ENCODE measurements at regions not wholly inside any gene's neighbourhood (a gene's known extent, or its start where the extent isn't known, plus 50 kb on each side); places are given as distances from the start of the nearest gene placed in this dataset.
"Not testable (repeated sequence)": the region's sequence is repeated elsewhere in the genome, so short reads cannot be mapped to it uniquely, and the experiment has no call there.

DNA sequence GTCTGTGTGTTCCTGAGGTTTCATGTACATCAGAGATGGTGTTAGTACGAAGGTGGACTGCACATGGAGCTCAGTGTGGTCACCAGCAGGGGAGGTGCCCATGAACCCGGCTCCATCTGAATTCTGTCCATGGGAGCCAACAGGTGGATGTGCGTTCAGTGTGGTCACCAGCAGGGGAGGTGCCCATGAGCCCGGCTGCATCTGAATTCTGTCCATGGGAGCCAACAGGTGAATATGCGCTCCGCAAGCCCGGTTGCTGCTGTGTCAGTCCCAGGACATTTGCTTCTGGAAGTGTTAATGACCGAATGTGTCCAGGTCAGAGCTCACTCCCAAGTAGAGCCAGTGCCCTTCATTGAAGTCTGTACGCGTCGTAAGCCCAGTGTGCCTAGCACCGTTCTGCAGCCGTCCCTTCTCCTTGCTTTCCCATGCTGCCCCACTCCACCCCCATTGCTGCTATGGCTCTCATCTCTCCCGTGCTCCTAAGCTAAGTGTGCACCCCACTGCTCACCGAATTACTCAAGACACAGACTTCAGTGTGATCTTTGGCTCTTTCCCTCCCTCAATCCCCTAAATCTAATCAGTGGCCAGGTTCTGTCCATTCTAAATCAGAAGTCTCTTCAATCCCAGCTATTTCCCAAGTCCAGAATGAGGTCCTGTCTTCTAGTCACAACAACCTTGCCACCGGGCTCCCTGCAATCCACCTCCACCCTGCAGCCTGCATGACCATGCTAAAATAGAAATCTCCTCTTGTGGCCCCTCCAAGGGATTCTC lies 352.4 kb downstream of the TCERG1L start:
- DNase-seq: no peak

GRCh38 chr10:130959752-130960195 lies 351.7 kb downstream of the TCERG1L start:
- no peak for DNase-seq

- no peak for DNase-seq
Measured at GRCh38 chr10:130960531-130960930, 351.0 kb downstream of the TCERG1L start.

DNA sequence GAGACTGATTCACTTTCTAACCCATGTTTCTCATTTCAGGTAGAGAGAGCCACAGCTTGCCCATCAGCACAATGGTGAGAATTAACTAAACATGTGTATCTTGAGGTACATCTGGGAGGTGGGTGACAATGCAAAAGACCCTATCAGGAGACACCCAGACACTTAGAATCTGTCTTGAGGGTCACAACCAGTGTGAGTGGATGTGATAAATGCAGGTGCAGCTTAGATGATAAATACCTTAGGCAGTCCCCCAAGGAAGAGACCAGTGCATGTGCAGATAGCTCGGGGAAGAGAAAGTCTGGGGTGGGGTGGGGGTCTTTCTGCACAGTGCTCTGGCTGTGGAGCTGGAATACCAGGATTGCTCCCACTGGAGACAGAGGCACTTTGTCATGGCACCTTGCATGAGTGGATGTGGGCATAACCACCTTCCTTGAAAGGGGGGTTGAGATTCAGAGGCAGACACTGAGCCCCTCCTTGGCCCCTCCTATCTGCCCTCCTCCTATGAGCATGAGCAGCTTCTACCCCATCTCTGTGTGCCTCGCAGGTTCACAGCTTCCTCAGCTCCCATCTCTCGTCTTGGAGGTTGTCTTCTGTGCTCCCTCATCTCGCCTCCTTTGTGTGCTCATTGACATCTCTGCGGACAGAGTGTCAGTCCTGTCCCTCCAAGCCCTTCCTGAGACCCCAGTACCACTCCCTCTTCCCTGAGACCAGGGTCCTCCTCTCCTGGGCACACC lies 349.8 kb downstream of the TCERG1L start:
- DNase-seq: no peak

DNA sequence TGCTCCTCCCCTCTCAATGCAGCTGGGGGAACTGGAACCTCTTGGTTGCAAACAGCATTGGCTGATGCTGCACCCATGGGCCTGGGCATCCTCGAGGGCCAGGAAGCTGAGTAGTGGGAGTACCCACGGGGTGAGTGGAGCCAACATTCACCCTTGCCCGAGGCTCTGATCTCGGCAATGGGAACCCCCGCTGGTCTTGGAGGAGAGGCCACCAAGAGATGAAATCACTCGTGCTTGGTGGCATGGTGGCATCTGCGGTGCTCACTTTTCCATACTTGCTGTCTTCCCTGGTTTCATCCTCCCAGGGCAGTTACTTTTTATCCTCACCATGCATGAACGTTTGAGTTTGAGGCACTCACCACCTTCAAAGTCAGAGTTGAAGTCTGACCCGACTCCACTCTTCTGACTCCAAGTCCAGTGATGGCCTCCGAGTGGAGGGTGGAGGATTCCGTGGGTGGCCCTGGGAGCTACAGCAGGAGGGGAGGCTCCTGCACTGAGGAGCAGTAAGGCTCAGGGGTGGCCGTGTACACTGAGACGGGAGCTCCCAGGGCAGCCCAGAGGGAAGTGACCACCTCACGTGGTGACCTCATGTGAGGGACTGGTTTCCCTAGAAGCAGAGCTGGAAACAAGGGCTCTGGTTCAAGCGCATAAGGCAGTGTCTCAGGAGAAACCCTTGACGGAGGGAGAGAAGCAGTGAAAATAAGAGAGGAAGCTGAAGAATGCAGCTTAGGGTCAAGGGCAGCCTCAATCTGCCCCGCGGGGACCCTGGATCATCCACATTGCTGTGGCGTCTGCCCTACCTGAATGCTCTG lies 349.1 kb downstream of the TCERG1L start:
- DNase-seq: no peak

- DNase-seq: no peak
Measured at GRCh38 chr10:130963052-130963393, 348.5 kb downstream of the TCERG1L start.

- no peak for DNase-seq
Measured at GRCh38 chr10:130963786-130964522, 347.6 kb downstream of the TCERG1L start.

- no peak for DNase-seq
Measured at GRCh38 chr10:130964771-130965170, 346.8 kb downstream of the TCERG1L start.

DNA sequence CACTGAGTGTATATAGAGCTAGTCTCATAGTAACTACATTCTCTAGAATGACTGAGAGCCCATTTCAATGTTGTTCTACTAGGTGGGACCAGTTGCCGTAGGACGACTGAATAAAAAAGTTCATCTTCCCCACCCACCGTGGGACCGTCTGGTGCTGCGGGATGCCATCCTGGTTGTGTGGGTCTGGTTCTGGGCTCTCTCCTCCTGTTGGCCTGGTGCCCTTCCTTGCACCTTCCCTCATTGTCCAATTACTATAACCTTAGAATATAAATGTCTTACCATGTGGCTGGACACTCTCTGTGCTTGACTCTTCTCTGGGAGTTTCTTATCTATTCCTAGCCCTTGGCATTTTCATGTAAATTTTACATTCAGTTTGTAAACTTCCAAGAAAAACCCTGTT lies 344.4 kb downstream of the TCERG1L start:
- DNase-seq: no peak

GRCh38 chr10:130967784-130968183 lies 343.7 kb downstream of the TCERG1L start:
- DNase-seq: no peak

- no peak for DNase-seq
Measured at GRCh38 chr10:130968511-130968910, 343.0 kb downstream of the TCERG1L start.

DNA sequence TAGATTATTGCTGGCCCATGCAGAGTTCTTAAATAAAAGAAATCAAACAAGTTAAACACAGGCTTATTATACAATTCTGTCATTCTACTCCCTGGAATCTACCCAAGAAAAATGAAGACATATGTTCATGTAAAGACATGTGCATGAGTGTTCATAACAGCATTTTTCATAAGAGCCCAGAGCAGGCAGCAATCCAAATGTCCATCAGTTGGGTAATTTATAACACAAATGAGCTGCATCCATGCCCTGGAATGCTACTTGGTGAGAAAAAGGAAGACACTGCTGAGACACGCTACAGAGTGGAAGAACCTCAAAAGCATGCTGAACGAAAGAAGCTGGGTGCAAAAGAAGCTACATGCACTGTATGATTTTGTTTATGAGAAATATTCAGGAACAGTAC lies 342.6 kb downstream of the TCERG1L start:
- no peak for DNase-seq

DNA sequence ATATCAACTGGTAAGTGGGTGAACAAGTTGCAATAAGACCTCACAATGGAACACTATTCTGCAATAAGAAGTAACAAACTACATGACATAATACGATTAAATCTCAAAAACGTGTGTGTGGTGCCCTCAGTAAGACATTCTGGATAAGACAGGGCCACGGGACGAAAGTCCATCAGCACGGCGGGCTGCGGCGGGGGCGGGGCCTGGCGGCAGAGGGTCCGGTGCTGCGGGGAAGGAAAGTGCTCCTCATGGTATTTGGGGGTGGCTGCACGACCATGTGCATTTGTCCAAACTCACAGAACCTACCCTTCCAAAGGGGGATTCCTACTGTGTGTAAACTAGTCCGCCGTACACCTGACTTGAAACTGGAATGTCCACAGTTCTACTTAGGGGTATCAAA lies 341.8 kb downstream of the TCERG1L start:
- DNase-seq: no peak

GRCh38 chr10:130970341-130971122 lies 341.0 kb downstream of the TCERG1L start:
- no peak for DNase-seq

DNA sequence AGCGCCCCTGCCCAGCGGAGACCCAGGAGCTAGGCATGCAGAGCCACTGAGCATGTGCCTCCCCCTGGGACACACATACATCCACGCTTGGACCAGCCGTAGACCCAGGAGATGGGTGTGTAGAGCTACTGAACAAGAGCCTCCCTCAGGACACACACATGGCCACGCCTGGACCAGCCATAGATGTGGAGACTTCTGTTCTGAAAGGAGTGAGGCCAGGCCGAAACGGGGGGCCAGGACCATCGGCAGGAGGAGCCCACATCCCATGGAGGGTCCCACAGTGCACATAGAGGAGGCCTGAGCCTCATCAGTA lies 340.4 kb downstream of the TCERG1L start:
- DNase-seq: no peak

- no peak for DNase-seq
Measured at GRCh38 chr10:130973127-130973839, 338.2 kb downstream of the TCERG1L start.

DNA sequence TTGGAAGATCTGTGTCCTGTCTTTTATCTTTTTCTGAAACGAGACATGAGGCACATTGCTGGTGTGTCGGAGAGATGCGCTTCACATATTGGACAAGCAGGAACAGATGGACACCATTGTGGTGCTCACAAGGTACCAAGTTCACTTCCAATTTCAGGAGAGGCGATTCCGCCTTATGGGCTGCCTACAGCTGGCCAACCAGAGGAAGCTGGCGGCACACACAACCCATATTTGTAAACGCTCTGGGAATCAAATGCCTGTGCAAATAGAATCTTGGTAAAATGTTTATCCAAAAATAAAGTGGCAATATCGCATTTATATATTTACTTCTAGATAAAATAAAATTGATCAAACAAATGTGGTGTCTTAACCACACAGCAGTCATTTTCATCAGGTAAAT lies 337.4 kb downstream of the TCERG1L start:
- no peak for DNase-seq

GRCh38 chr10:130975351-130975750 lies 336.2 kb downstream of the TCERG1L start:
- DNase-seq: not testable (repeated sequence)

- no peak for DNase-seq
Measured at GRCh38 chr10:130982802-130983201, 328.7 kb downstream of the TCERG1L start.

DNA sequence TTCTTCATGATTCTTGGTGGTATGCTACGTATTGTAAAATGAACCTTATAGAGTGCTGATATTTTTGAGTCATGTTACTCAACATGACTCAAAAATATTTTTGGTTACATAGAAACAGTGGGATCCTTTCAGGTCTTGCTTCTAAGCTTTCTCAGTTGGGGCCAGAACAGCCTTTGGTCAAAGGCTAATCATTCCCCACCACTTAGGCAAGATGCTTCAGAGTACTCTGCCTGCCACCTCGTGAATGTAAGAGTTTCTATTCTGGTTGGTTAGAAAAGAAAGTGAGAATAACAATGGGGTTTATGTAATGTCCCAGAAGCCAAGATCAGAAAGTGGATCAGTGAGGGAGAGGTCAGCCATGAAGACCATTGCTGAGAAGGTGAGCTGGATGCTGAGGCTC lies 327.8 kb downstream of the TCERG1L start:
- no peak for DNase-seq

- DNase-seq: no peak
Measured at GRCh38 chr10:130984686-130985085, 326.8 kb downstream of the TCERG1L start.
